NCI-H2196 treated with DMSO at 0.1 percent for 48 hours (cell line): ENCODE measurements at regions not wholly inside any gene's neighbourhood (a gene's known extent, or its start where the extent isn't known, plus 50 kb on each side); places are given as distances from the start of the nearest gene placed in this dataset.
"Not testable (repeated sequence)": the region's sequence is repeated elsewhere in the genome, so short reads cannot be mapped to it uniquely, and the experiment has no call there.

Source experiments
- DNase-seq: peaks from one replicate; lab custom pipeline; 2025; ENCODE audit not compliant: unreplicated experiment; lab: John Stamatoyannopoulos, UW

DNA sequence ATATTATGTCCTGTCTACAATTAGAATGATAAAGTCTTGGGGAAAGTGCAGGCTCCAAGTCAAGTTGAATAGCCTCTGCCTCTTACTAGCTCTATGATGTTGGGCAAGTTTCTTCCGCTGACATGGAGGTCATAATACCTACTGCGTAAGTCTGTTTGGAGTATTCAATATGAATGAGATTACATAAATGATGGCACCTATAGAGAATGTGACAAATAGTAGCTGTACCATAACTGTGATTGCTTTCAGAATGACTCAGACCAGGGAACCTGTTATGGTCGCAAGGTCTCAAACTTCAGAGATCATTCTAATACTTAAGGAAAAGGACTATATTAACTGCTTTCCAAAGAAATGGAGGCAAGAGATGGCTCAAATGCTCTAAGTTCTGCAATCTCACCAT is 94.0 kb upstream of the ABCA1 start:
- DNase-seq: no peak

DNA sequence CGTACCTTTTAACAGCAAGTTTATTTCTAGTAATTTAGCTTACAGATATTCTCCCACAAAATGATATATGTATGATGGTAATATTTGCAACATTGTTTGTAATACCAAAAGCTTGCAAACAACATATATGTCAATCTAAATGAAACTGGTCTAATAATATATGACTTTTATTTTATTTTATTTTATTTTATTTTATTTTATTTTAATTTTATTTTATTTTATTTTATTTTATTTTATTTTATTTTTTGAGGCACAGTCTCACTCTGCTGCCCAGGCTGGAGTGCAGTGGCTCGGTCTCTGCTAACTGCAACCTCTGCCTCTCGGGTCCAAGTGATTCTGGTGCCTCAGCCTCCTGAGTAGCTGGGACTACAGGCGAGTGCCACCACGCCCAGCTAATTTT is 94.6 kb upstream of the ABCA1 start:
- DNase-seq: not testable (repeated sequence)

DNA sequence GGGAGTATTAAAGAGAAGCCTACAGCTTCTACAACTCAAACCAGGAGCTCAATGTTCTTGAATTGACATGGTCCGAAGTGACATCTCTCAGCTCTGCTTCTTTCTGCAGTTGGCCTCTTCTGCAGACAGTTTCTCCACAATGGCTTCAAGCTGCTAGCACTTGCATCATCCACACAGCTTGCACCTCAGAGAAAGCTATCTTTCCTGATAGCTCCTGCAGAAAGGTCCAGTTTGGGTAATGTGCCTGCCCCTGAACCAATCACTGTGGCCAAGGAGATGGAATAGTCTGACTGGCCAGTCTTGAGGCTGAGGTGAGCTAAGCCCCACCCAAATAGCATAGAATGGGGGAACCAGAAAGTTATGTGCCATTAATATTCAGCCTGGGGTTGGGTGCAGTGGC is 95.8 kb upstream of the ABCA1 start:
- no peak for DNase-seq

DNA sequence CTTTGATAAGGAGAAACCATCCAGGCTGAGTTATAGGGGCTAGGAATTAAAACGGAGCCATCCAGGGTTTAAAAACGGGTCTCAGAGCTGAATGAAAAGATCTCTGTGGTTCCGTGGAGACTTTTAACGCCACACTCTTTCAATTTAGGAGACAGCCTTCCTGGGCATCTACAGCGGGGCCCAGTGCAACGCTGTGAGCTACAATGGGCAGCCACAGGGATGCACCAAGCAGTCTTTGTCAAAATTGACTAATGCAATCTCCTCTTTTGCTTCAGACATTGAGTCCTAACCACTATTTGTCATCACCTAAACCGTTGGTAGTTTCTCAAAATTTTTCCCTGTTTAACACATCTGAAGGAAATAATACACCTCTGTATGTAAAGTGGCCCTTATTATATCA is 96.6 kb upstream of the ABCA1 start:
- DNase-seq: no peak

DNA sequence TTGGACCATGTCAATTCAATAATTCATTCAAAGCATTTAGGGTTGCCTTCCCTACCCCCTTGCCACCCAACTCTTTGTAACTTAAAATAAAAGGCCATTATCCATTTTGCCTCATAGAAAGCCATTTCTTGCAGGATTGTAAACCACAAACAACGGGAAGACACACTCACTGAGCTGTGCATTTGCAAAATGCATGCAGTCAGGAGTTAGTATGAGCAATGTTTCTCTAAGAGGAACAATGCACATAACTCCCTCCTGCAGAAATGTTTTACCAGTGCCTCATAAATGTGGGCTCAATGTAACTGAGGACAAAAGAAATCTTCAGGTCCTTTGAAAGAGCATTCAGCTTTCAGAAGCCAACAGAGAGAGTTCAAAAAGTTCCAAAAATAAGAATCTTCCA is 98.5 kb upstream of the ABCA1 start:
- DNase-seq: no peak

DNA sequence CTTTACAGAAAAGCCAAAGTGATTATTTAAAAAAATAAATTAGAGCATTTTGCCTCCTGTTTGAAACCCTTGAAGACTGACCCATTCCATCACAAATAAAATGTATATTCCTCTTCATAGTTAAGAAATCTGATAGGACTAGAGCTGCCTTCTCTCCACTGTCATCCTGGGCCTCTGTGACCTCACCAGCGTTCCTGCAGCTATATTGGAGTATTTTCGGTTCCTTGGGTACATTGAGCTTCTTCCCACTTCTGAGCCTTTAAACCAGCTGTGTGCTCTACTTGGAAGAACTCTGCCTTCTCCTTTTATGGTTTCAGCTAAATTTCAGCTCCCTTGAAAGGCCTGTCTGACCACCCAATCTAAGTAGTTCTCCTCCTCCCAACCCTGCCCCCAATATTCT is 99.1 kb upstream of the ABCA1 start:
- DNase-seq: no peak

DNA sequence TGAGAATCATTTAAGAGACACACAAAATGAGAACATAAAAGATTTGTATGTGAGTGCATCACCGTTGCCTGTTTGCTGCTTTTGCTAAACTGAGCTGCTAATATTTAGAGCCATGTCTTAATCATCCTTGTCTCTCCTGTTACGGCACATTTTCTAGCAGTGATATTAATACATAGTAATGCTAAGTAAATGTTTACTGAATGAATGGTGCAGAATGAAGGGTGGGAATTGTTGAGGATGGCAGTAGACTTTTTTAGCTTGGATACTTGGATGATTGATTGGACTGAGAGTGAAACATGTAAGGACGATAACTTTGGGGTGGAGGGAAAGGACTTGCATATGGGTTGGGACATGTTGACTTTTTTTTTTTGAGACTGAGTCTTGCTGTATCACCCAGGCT is 102.3 kb upstream of the ABCA1 start:
- no peak for DNase-seq

DNA sequence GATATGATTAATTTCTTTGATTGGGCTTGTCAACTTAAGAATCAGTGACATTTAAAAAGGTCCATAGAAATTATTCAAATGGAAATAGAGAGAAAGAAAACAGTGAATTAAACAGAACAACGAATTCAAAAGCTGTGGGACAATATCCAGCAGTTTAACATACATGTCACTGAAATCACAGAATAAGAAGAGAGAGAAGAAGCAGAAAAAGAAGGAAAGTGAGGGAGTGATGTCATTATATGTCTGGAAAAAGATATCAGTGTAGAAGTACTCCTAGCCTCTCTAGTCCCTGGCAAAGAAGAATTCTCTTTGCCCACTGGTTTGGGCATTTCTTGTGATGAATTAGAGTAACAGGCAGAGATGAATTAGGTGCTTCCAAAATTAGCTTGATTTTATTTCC is 109.2 kb upstream of the ABCA1 start:
- no peak for DNase-seq

DNA sequence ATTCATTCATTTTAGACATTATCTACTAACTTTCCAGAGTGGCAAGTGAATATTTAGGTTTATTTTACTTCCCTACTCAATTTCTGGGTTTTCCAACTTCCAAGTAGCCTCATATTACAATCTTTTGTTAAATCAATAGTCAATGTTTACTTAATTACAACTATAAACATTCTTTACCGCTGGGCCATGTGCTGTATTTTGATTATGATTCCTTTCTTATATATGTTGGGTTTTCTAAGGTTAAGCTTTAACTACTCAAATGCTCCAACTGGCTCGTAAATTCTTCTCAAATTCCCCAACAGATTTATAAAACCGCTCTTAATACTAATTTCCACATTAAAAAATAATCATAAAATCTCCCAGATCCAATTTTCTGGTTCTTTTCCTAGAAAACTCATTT is 110.1 kb upstream of the ABCA1 start:
- DNase-seq: no peak

DNA sequence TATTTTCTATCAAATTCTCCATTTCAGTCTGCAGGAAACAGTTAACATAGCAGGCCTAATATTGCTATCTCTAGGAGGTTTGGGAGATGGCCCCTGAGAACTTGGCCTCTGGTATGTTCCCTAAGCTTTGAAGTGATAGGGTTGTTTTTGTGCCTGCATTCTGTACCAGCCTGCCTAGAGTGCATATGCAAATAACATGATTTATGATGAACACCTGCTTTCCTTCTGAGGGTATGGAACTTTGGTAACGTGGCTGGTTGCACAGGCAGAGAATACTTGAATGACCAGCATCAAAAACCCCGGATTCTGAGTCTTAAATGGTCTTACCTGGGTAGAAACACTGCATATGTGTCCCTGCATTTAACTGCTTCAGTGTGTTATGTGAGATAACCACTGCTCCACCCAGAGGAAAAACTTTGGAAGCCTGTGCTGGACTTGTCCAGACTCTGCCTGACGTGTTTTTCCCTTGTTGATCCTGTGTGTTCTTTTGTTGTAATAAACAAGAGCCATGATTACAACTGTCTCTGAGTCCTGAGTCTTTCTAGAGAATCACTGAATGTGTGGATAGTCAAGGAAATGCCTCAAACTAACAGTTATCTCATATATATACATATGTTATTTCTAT is 111.3 kb upstream of the ABCA1 start:
- DNase-seq: no peak

DNA sequence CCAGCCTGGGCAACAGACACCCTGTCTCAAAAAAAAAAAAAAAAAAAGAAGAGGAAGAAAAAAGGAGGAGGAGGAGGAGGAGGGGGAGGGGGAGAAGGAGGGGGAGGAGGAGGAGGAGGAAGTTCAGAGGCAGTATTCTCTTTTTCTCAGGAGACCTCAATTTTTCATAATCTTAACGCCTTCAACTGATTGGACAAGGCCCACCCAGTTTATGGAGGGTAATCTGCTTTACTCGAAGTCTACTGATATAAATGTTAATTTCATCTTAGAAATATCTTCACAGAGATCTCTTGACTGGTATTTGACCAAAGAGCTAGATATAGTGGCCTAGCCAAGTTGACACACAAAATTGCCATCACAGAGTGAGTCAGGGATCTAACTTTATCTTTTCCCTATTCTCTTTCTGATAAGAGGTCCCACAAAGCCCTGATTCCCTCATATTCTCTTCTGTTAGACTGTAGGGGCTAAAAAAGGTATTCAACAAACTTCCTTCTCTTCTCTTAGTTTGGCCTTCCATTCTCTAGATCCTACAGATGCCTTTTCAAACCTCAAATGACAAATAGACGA is 115.5 kb upstream of the ABCA1 start:
- no peak for DNase-seq

DNA sequence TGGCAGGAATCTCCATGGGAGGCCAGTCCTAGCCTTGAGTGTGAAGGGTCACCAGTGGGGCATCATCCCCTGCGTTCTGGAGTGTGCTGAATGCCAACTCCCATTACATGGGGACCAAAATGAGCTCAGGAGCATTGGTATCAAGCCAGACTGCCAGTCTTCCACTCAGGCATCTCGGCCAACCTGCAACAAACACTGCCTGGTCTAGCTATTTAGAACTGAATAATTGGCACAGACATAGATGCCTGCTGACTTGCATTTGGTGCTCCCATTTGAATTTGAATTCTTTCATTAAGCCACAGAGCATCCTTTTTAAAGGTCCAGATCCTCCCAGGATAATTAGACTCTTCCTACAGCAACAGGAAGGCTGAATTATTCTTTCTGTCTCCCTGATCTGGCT is 116.6 kb upstream of the ABCA1 start:
- DNase-seq: no peak

DNA sequence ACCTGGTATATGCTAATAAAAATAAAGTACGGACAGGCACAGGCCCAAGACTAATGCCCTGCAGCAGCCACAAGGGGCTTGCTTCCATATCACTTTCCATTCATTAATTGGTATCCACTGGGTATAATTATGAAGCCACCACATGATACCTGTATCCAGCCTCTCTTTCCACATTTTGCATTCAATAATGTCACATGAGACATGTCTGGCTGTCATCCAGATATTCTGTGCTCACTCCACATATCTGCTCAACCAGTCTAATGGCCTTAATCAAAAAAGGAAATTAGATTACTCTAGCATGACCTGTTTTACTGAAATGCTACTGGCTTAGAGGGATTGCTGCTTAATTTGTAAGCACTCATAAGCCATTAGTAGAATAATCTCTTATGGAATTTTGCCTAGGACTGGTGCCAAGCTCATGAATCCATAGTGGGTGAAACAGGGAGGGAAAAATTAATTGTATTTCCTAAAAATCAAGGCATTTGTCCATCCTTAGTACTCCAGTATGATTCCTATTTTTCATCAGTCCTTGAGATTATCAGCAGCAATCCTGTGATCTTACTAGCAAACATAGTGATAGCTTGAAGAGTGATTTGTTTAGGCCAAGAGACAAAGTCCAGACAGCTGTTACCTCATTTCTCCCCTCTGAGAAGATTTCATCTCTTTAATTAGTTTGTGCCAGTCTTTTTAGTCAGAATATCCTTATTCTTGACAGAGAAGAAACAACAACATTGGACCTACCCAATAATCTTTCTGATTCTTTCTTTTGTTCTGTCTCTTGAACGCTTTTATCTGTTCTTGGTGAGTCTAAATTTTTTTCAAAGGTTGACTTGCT is 119.2 kb upstream of the ABCA1 start:
- no peak for DNase-seq

DNA sequence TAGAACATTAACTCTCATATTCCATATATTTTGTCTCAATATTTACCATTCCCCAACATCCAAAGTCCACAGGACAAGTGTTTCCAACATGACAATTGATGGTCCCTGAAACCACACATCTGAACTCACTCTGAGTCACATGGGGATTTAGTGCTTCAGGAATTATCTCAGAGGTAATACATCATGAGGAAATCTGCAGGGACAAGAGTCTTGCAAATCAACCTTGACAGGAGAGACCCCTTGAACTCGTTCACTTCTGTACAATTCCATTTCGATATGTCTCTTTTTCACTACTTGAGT is 119.7 kb upstream of the ABCA1 start:
- DNase-seq: no peak

DNA sequence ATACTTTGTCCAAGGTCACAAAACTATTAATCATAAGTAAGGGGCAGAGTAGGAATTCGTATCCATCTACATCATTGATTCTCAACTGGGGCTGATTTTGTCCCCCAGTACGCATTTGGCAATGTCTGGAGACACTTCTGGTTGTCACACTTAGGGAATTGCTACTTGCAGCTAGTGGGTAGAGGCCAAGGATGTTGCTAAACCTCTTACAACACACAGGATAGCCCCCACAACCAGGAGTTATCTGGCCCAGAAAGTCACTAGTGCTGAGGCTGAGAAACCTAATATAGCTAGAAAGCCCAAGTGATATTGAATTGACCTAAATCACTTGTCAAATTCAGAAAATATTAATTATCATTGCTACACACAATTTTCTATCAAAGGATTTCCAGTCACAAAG is 120.4 kb upstream of the ABCA1 start:
- DNase-seq: no peak

DNA sequence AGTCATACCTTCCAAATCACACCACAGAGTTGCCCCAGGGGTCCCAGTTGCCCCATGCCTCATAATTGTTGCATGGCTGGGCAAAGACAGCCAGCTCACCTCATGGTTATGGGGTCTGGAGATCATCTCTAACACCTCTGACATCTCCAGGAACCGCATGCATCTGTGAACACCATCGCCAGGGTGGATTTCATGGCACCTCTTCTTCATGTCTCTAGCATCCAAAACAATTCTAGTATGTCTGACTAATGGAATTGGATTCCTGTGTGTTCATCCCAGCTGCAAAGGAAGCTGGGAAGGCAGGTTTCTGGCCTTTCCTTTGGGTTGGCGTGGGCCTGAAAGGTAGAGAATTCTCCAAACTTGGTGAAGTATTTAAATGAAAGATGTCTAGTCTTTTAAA is 122.3 kb upstream of the ABCA1 start:
- no peak for DNase-seq

DNA sequence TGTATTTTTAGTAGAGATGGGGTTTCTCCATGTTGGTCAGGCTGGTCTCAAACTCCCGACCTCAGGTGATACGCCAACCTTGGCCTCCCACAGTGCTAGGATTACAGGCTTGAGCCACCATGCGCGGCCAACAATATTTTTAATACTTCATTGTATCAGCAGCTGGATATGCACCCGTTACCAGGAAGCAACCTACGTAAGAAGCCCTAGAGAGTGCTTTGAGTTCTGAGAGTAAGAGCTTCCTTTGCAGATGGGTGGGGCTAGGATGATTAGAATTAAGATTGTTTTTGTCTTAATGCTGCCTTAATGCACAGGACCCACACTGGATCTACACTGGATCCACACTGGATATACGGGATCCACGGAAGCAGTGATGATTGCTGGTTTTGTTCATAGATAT is 123.9 kb upstream of the ABCA1 start:
- DNase-seq: no peak

DNA sequence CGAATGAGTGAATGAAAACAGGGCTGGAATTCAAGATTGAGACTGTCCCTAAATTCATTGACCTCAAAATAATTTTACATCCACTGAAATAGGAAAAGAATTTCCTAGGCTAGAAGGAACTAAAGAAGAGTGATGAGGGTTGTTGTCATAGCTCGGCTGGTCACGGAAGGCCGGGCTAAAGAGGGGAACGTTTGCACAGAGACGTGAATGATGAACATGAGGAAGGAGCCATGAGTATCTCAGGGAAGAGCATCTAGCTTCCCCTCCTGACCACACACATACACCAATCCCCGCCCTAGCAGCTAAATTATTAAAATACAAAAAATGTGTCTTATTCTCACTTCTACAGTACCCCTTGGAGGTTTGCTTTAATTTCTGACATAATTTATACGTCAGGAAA is 124.4 kb upstream of the ABCA1 start:
- no peak for DNase-seq

DNA sequence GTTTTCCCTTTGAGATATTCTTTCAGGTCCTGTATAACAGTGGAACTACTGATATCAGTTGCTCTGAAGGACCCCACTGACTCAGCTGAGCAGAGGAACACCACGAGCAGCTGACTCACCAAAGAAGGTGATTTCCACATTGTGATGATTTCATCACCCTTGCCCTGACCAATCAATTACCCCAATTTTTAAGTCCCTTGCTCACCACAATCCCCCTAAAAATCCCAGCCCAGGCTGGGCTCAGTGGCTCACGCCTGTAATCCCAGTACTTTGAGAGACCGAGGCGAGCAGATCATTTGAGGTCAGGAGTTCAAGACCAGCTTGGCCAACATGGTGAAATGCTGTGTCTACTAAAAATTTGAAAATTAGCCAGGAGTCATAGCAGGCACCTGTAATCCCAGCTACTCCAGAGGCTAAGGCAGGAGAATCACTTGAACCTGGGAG is 125.3 kb upstream of the ABCA1 start:
- no peak for DNase-seq

DNA sequence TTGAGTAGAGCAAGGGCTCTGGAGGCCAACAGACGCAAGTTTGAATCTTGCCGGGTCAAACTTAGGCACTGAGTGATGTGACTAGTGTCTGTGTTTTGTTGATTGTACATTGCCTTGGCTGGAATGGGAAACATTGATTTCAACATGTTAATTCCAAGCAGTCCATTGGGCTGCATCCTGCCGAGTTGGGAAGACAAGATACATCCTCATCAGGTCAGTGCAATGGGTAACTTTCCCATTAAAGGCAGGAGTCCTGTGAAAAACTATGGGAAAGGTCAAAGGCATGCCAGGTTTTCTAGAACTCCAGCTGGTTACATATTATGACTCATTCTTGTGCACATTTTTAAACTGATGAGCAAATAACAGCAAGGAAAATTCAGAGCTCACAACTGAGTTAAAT is 126.5 kb upstream of the ABCA1 start:
- DNase-seq: no peak

DNA sequence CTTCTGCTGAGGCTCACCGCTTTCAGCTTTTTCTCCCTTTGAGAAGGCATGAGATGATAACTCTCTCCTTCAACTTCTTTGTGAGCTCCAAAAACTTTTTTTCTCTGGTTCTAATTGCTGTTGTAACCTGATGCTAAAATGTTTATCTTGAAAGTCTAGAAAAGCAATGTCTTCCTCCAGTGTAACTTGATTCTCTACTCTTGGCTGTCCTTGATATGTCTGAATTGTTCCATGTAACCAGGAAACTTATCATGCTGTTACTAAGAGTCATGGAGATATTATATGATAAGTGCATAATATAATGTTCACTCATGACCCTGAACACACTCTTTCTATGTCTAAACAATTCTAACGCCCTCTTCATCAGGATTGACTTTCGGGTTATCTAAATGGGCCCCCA is 128.0 kb upstream of the ABCA1 start:
- no peak for DNase-seq

DNA sequence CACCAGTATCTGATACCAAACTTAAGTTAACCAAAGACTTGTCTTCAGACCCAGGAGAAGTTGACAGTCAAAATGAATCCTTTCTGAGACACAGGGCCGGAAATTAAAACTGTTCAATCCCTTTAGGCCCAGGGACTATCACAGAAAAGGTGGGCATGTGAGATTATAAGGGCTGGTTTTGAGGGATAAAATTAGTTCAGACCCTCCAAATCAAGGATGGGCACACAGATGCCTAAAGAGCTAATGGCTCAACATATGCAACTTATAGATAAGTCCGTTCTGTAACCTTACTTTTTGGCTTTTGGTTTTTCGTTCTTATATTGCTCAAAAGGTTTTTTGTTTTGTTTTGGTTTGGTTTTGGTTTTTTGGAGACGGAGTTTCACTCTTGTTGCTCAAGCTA is 129.6 kb upstream of the ABCA1 start:
- DNase-seq: no peak

DNA sequence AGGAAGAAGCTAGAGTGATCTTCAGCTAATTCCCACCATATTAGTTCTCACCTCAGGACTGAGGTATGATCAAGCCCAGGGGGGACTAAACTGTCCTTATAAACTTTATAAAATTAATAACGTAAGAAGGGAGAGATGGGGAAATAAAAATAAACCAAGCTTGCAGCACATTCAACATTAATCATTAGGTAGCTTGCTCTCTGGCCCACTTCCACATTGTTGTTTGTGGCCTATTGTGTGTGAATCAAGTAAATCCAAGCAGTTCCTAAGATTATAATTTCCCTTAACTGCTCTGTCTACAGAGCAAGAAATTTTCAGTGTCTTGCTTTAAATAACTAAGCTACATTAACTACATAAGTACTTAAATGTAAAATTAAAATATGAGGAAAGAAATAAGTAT is 131.3 kb upstream of the ABCA1 start:
- DNase-seq: no peak
